ENCODE measurements at regions not wholly inside any gene's neighbourhood (a gene's known extent, or its start where the extent isn't known, plus 50 kb on each side); places are given as distances from the start of the nearest gene placed in this dataset.
A peak's percentile ranks its signal among the peaks of the same experiment; 100 is the strongest.

GRCh38 chr2:70036290-70036689 is 51.0 kb upstream of the PCBP1 start:
- ATAC-seq: no peak
- TF ChIP-seq CSRNP3 (CRISPR knock-in tag; IDR thresholded peaks at IDR 0.05): no peak
- TF ChIP-seq TOX (CRISPR knock-in tag; IDR thresholded peaks at IDR 0.05; ENCODE audit: borderline replicate concordance): no peak
- no peak for TF ChIP-seq ZNF8 (CRISPR knock-in tag; IDR thresholded peaks at IDR 0.05)
- TF ChIP-seq TSHZ2 (CRISPR knock-in tag; IDR thresholded peaks at IDR 0.05): no peak
- no peak for TF ChIP-seq PATZ1 (CRISPR knock-in tag; IDR thresholded peaks at IDR 0.05; ENCODE audit: borderline replicate concordance)
- no peak for TF ChIP-seq ZC3H10 (CRISPR knock-in tag; IDR thresholded peaks at IDR 0.05)
- TF ChIP-seq PPARA (CRISPR knock-in tag; IDR thresholded peaks at IDR 0.05; ENCODE audit: borderline replicate concordance): no peak
- TF ChIP-seq CREB5 (CRISPR knock-in tag; IDR thresholded peaks at IDR 0.05; ENCODE audit: low read depth): no peak
- no peak for TF ChIP-seq POU6F1 (CRISPR knock-in tag; IDR thresholded peaks at IDR 0.05; ENCODE audit: borderline replicate concordance, low read depth)
- TF ChIP-seq ISL1 (CRISPR knock-in tag; IDR thresholded peaks at IDR 0.05): no peak
- TF ChIP-seq OSR1 (CRISPR knock-in tag; IDR thresholded peaks at IDR 0.05): no peak
- TF ChIP-seq ZFP30 (CRISPR knock-in tag; IDR thresholded peaks at IDR 0.05): no peak
- no peak for TF ChIP-seq BACH2 (CRISPR knock-in tag; IDR thresholded peaks at IDR 0.05; ENCODE audit: borderline replicate concordance)
- TF ChIP-seq SNAI2 (CRISPR knock-in tag; IDR thresholded peaks at IDR 0.05): no peak
- no peak for TF ChIP-seq ESRRG (CRISPR knock-in tag; IDR thresholded peaks at IDR 0.05)
- no peak for TF ChIP-seq ZFP3 (CRISPR knock-in tag; IDR thresholded peaks at IDR 0.05)
- no peak for TF ChIP-seq CSDC2 (CRISPR knock-in tag; IDR thresholded peaks at IDR 0.05)
- TF ChIP-seq ARNTL (CRISPR knock-in tag; IDR thresholded peaks at IDR 0.05; ENCODE audit: borderline replicate concordance, low read depth): no peak
- no peak for TF ChIP-seq ZNF565 (CRISPR knock-in tag; conservative IDR thresholded peaks at IDR 0.05; ENCODE audit: low read depth)

GRCh38 chr2:70035344-70035844 is 51.9 kb upstream of the PCBP1 start:
- ATAC-seq: peak; percentile 51; the same call in 2 of the 3 replicates
- TF ChIP-seq ZFP3 (CRISPR knock-in tag; IDR thresholded peaks at IDR 0.05) (no peak), POU6F1 (CRISPR knock-in tag; IDR thresholded peaks at IDR 0.05; ENCODE audit: borderline replicate concordance, low read depth) (no peak), ESRRG (CRISPR knock-in tag; IDR thresholded peaks at IDR 0.05) (no peak), CREB5 (CRISPR knock-in tag; IDR thresholded peaks at IDR 0.05; ENCODE audit: low read depth) (no peak), ZFP30 (CRISPR knock-in tag; IDR thresholded peaks at IDR 0.05) (no peak), ARNTL (CRISPR knock-in tag; IDR thresholded peaks at IDR 0.05; ENCODE audit: borderline replicate concordance, low read depth) (no peak), ZNF70 (CRISPR knock-in tag; IDR thresholded peaks at IDR 0.05) (no peak), PPARA (CRISPR knock-in tag; IDR thresholded peaks at IDR 0.05; ENCODE audit: borderline replicate concordance) (no peak), SNAI2 (CRISPR knock-in tag; IDR thresholded peaks at IDR 0.05) (no peak), CSRNP3 (CRISPR knock-in tag; IDR thresholded peaks at IDR 0.05) (no peak), ZC3H10 (CRISPR knock-in tag; IDR thresholded peaks at IDR 0.05) (no peak), CSDC2 (CRISPR knock-in tag; IDR thresholded peaks at IDR 0.05) (no peak), ISL1 (CRISPR knock-in tag; IDR thresholded peaks at IDR 0.05) (no peak), ZNF565 (CRISPR knock-in tag; conservative IDR thresholded peaks at IDR 0.05; ENCODE audit: low read depth) (no peak), TCF4 (CRISPR knock-in tag; IDR thresholded peaks at IDR 0.05; ENCODE audit: borderline replicate concordance) (no peak), ZNF8 (CRISPR knock-in tag; IDR thresholded peaks at IDR 0.05) (no peak), GLIS3 (CRISPR knock-in tag; IDR thresholded peaks at IDR 0.05) (no peak)

All from SK-N-SH treated with all-trans-retinoic acid at 6 μM for 48 hours (cell line).